Hippocampal formation (tissue), 2 donors: ENCODE measurements at regions not wholly inside any gene's neighbourhood (a gene's known extent, or its start where the extent isn't known, plus 50 kb on each side); places are given as distances from the start of the nearest gene placed in this dataset.
"Not testable (repeated sequence)": the region's sequence is repeated elsewhere in the genome, so short reads cannot be mapped to it uniquely, and the experiment has no call there.

Experiments used
- DNase-seq, 2 donors: peaks; one replicate each; lab custom pipeline; 2025; lab: John Stamatoyannopoulos, UW

DNA sequence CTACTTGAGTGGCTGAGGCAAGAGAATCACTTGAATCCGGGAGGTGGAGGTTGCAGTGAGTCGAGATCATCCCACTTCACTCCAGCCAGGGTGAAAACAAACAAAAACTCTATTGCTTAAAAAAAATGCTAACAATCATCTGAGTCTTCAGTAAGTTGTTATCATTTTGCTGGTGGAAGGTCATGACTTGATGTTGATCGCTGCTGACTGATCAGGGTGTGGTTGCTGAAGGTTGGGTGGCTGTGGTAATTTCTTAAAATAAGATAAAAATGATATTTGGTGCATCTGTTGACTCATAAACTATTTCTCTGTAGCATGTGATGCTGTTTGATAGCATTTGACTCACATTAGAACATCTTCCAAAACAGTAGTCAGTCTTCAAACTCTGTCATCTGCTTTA, 349.4 kb upstream of the PAPPA start:
- DNase-seq, result no peak

DNA sequence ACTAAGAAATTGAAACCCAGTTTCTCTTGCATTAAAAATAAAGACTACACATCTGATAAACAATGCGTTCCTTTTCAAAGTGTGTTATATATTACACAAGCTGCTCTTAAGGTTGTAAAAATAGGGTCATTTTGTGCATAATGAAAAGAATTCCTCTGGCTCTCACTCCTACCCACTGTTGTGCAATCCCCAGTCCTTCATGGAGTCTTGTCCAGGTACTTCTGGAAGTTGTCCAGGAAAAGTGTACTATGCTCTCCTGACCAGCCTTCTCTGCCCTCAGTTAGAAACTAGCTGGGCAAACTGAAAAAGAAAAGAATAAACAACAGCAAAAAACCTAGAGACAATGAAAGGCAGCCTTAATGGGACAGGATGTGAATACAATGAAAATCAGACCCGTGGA, 345.5 kb upstream of the PAPPA start:
- no peak for DNase-seq

DNA sequence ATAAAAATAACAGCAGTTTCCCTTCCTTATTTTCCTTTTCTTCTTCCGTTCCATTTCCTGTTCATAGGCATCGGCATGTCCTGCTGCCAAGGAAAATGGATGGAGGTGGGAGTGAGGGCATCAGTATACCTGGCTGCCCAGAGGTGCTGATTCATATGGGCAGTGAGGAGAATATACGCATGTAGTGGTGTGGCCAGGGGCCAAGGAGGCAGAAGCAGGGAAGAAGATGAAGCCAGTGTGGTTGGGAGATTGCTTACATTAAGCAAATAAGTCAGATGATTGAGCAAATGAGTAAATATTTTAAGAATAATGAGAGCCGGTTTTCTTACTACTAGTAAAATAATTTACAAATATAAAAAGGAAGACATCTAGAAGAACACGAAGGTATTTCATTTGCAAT, 344.9 kb upstream of the PAPPA start:
- DNase-seq, result no peak

DNA sequence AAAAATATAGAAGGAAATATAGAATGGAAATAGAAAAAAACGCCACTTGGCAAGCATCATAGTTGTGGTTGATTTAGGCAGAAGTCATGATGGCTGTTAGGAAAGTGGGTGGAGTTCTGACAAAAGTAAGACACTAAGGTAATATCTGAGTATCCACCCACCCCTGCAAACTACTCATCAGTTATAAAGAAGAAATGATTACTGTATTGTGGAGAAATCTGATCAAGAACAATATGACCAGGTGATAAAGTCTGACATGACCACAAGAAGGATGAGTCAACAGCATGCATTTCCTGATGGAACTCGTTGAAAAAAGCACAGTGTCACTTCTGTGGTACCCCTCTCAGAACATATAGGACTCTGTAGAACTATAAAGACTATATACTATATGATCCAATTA, 343.4 kb upstream of the PAPPA start:
- DNase-seq, result no peak

DNA sequence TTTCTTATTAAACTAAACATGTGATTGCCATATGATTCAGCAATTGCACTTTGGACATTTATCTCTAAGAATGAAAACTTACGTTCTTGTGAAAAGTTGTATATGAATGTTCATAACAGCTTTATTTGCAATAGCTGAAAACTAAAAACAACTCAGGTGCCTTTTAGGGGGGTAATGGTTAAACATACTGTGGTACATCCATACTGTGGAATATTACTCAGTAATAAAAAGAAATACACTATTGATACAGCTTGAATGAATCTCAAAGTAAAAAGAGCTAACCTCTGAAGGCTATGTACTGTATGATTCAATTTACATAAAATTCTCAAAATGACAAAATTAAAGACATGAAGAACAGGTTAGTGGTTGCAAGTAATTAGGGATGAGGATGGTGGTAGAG, 339.5 kb upstream of the PAPPA start:
- DNase-seq, result no peak

DNA sequence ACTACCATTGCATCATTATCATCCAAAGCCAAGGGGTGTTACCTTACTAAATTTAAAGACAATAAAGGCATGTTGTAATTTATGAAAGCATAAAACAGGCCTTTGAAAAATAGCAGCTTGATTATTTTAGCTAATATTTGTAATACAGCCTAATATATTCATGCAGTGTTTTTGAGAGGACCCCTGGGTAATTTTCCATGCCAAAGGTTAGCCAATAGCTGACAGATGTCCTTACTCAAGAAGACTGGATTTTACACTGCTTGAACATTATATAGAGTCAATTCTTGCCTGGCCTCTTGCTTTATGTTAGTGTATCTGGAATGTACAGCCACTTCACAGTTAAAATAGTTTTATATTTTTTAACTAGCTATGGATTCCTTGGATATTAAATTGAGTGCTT, 337.8 kb upstream of the PAPPA start:
- DNase-seq, result no peak

DNA sequence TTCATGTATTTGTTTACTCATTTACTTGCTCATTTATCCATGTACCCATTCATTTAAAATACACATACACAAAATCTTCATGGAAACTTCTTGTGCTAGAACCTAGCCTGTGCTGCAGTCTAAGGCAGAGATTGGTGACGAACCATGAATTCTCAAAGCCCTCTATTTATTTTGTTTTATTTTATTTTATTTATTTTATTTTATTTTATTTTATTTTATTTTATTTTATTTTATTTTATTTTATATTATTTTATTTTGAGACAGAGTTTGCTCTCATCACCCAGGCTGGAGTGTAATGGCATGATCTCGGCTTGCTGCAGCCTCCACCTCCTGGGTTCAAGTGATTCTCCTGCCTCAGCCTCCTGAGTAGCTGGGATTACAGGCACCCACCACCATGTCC, 334.9 kb upstream of the PAPPA start:
- not testable (repeated sequence) for DNase-seq

DNA sequence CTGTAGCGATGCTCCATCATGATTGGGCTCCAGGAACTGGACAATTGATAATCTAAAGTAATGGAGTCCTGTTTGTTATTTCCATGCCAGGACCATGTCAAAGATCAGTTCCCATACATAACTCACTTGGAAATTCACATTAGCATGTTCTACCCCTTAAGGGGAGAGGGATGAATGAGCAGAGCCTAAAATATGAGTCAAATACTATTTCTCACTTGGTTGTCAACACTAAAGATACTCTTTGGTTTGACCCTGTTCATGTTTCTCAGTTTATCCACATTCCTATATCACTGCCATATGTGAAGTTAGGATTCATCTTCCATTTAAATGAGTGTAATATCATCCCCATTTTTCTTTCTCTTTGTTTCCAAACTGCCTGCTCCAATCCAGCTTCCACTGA, 321.6 kb upstream of the PAPPA start:
- no peak for DNase-seq

DNA sequence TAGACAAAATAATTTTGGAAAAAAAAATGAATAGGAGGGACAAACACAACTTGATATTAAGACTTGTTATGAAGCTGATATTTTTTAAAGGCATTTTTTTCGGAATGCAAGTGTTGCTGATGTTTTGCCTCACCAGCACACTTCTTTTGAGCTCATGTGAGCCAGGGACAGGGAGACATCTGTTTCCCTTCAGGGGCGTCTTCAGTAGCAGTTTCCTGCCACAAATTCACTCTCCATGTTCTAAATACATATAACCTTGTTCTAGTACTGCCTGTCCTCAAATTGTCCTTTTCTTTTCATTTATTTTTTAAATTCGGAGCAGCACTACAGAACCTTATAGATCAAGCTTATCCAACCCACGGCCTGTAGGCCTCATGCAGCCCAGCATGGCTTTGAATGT, 316.0 kb upstream of the PAPPA start:
- DNase-seq, result no peak

DNA sequence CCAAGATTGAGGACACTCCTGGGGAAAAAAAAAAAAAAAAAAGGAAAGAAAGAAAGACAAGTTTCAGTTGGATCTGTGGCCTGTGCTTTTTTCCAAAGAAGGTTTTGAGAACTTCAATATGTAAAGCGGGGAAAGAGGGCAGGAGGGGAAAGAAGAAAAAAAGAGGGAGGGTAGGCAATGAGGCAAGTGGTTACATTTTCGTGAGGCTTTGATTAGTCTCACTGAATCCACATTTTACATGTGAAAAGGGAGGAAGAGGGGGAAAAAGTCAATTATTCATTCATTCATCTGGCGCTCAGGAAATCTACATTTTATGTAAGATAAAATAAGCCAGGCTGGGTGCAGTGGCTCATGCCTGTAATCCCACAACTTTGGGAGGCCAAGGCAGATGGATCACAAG, 315.2 kb upstream of the PAPPA start:
- no peak for DNase-seq

DNA sequence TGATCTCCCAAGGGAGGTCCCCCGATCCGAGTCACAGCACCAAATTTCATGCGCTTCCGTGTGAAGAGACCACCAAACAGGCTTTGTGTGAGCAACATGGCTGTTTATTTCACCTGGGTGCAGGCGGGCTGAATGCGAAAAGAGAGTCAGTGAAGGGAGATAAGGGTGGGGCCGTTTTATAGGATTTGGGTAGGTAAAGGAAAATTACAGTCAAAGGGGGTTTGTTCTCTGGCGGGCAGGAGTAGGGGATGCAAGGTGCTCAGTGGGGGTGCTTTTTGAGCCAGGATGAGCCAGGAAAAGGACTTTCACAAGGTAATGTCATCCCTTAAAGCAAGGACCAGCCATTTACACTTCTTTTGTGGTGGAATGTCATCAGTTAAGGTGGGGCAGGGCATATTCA, 309.2 kb upstream of the PAPPA start:
- DNase-seq, result not testable (repeated sequence)

DNA sequence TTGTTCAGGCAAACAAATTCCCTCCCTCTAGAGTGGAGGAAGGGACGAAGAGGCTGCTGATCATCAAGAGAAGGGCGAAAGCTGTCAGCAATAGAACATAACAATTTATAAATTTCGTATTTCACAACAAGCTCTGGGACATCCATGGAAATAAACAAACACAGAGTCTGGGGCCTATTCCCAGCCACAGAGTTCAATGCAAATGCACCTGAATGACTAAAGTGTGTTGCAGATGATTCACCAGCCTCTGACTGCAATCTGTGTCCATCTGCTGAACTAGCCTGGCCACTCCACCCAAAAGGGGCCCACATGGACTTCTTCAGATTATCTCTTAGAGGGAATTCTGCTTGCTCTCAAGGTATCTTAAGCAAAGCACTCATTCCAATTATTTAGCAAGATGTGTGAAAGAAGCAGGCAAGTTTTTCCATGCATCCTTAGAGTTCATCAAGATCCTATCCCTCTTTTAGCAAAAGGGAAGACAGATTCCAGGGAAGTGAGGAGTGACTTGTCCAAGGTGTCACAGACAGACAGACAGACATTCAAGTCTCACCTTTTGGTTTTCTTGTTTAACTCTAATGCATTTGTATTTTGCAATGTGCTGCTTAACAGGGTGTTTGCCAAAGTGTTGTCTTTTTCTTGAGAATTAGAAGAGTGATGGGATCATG, 307.8 kb upstream of the PAPPA start:
- DNase-seq, result no peak

DNA sequence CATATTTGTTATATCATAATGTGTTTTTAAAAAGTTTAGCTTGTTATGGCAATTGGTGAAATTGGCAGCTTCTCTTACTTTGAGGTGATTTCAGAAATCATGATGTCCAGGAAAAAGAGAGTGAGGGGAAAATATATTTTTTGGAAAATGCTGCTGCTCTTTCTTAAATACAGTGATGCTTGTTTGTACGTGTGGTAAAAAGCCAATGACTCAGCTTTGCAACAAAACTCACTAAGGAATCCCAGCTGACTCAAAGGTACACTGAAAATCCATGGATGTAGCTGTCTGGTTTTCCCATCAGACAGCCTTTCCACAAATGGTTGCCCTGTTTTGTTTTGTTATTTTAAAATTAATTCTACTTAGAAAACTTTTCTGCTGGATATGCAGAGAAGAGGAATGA, 306.4 kb upstream of the PAPPA start:
- DNase-seq, result no peak

DNA sequence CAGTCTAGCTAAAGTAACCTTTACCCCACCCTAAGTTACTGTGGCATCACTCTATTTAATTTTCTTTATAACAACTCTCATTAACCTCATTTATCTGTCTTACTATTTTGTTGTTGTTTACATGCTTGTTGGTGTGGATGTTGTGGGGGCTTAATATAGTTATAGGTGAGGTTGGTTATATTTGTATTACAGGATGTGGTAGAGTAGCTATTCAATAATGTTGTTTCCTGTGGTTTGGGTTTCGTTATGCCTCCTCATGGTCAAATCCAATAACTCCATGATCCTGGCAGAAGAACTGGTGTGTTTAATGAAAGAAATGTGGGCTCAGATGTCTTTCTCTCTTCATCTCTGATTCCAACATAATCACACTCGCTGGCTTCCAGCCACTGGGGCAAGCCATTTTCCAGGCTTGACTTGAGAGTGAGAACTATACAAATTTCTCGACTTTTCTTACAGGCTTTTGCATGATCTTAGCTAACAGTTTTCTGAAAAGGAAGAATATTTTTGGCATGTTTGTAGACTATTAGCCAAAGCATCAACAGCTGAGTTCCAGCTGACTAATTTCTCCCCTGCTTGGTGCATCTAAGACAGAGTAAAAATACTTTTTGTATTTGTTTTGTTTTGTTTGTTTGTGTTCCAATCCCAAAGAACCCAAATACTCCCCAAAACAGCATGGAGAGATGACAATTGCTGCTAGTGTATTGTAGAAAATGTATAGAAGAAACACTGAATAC, 303.7 kb upstream of the PAPPA start:
- no peak for DNase-seq

DNA sequence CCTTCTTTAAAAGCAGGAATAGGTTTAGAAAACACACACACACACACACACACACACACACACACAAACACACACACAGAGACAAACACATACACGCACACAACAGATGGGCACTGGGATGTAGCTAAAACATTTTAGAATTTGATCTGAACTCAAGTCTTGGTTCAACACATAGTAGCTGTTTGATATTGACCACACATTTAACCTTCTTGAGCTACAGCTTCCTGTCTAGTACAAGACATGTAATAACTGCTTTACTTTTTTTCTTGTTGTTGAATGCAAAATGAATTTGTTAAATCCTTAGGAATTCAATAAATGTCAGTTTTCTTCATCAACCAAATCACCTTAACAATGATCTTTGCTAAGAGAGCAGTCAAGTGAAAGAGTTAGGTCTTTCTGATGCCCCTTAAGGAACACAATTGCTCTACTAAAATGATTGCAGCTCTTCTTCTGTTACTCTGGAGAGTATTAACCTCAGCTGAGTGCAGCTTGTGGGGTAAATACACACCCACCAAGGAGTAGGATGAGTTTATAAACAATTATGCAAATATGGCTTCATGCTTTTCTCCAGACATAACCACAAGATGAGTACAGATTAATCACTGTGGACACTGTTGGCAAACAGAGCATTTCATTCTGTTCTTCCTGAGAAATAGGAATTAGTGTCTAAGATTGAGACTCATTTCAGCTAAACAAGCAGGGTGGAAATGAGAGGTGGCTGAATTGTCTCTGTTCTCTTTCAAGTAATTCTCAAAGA, 302.9 kb upstream of the PAPPA start:
- DNase-seq, result no peak

DNA sequence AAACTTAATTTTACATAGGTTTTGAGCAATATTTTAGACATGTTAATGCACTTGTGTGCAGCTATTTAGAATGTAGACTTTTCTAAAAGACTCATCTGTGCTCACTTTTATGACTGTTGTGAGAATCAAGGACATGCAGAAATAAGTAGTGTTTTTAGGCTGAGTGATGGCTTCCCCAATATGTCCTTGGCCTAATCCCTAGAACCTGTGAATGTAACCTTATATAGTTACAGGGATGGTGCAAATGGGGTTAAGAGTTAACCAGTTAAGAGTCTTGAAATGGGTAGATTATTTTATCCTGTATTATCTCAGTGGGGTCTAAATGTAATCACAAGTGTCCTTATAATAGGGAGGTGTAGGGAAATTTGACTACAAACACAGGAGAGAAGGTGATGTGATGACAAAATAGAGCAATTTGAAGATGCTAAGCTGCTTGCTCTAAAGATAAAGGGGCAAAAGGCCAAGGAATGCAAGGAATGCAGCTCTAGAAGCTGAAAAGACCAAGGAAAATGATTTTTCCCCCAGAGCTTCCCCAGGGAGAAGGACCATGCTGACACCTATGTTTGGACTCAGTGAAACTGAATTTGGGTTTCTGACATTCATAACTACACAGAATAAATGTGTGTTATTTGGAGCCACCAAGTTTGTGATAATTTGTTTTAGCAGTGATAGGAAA, 298.0 kb upstream of the PAPPA start:
- DNase-seq, result no peak

DNA sequence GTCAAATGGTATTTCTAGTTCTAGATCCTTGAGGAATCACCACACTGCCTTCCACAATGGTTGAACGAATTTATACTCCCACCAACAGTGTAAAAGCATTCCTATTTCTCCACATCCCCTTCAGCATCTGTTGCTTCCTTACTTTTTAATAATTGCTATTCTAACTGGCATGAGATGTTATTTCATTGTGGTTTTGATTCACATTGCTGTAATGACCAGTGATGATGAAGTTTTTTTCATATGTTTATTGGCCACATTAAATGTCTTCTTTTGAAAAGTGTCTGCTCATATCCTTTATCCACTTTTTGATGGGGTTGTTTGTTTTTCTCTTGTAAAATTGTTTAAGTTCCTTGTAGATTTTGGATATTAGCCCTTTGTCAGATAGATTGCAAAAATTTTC, 295.2 kb upstream of the PAPPA start:
- DNase-seq, result not testable (repeated sequence)

DNA sequence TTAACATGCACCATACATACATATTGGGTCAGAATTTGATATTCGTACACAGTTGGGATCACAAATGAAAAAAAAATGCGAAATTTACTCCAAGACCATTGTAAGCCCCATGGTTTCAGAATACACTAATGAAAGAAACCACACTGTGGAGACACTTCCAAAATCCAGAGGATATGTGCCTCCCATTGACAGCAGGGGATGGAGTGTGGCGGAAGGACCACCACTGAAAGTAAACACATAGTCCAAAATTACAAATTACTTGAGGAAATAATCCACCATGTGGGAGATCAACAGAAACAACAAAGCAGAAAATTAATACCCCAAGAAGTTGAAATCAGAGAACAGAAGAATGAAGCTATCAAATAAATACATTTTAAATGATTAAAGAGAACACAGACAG, 291.6 kb upstream of the PAPPA start:
- DNase-seq, result no peak

DNA sequence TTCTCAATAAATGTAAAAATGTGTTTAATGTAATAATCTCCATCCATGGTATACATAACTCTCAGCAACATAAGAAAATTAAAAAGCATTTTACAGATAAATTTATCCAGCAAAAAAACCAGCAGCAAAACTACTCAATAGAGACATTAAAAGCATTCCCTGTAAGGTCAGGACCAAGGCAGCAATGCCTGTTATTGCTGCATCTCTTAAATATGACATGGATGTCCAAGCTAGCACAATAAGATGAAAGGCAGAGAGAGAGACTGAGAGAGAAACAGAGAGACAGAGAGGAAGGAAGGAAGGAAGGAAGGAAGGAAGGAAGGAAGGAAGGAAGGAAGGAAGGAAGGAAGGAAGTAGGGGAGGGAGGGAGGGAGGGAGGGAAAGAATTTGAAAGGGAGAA, 289.0 kb upstream of the PAPPA start:
- no peak for DNase-seq

DNA sequence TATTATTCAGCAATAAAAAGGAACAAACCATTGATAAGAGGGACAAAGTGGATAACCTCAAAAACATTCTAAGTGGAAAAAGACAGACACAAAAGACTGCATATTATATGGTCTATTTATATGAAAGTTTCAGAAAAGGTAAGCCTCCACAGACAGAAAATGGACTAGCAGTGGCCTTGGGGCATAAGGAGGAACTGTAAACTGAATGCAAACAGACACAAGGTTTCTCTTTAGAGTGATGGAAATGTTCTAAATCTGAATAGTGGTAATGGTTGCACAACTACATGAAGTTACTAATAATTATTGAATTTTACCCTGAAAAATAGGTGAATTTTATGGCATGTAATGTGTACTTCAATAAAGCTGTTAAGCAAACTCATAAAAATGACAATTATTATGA, 286.3 kb upstream of the PAPPA start:
- DNase-seq, result no peak

DNA sequence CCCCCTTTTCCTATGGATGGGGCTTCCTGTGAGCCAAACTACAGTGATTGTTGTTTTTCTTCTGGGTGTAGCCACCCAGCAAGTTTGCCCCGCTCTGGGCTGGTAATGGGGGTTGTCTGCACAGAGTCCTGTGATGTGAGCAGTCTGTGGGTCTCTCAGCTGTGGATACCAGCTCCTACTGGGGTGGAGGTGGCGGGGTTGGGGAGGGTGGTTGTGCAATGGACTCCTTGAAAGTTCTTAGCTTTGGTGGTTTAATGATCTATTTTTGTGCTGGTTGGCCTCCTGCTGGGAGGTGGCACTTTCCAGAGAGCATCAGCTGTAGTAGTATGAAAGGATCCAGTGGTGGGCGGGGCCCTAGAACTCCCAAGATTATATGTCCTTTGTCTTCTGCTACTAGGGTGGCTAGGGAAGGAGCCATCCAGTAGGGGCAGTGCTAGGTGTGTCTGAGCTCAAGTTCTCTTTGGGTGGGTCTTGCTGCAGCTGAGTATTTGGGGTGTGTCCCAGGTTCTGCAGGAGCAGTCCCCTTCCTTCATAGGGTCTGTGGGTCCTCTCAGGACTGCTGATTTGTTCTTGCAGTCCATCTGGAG, 275.6 kb upstream of the PAPPA start:
- no peak for DNase-seq

DNA sequence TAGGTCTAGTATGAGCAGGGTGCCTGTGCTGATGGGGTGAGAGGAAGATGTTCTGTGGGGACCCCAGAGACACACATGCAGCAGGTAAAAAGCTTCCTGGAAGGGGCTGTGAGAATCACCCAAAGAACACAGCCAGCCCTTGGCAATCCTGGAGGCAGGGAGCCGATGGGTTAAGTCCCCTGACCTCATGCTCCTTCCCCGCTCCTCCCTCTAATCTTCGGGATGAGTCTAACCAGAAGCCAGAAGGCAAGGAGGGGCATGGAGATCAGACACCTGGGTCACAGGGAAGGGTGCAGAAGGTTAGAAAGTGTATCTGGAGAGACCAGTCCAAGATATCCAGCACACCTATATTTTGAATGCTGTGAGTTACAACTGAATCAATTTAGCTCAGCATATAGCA, 274.1 kb upstream of the PAPPA start:
- DNase-seq, result no peak
